PC-3 (cell line): ENCODE measurements at regions not wholly inside any gene's neighbourhood (a gene's known extent, or its start where the extent isn't known, plus 50 kb on each side); places are given as distances from the start of the nearest gene placed in this dataset.

Experiments used
- ATAC-seq: fragments of 200-7000 bp; cut with Tn5 transposase; 2 replicates; pipeline ENCODE4 v1.9.1; 2020; ENCODE audit warnings: mild to moderate bottlenecking, moderate library complexity
- BruUV-seq: library from RNA; stranded (reverse); fragments of 400-500 nt; replicated peaks from 2 replicates; lab custom pipeline; 2021; lab: Mats Ljungman, UMichigan
- CTCF ChIA-PET: fragments of 300-600 bp; sonication (Branson Sonifier 250); formaldehyde crosslinking; loops from one replicate; lab custom pipeline; 2022; ENCODE audit warnings: antibody characterized with exemption; lab: Charles Lee
- POLR2A ChIA-PET: fragments of 300-600 bp; sonication (Branson Sonifier 250); formaldehyde crosslinking; loops from one replicate; lab custom pipeline; 2022; ENCODE audit warnings: antibody characterized with exemption; ENCODE audit not compliant: unreplicated experiment; lab: Charles Lee
- DNase-seq: peaks from one replicate; pipeline ENCODE4 v3.0.0-alpha.2; 2015
- H2AFZ ChIP-seq: fragments of 300-600 bp; sonication (generic); 2 replicates; pipeline ENCODE4 v1.6.0; 2016; ENCODE audit warnings: antibody characterized with exemption, low read length
- H3F3A ChIP-seq: fragments of 300-600 bp; sonication (generic); one replicate; pipeline ENCODE4 v1.6.0; 2017; ENCODE audit warnings: antibody characterized with exemption, low read length, control low read depth, mild to moderate bottlenecking; ENCODE audit not compliant: unreplicated experiment
- H3K27ac ChIP-seq: fragments of 300-600 bp; sonication (generic); 2 replicates; pipeline ENCODE4 v1.5.1; 2016; ENCODE audit warnings: mild to moderate bottlenecking, low read length
- H3K27me3 ChIP-seq: fragments of 300-600 bp; sonication (generic); 2 replicates; pipeline ENCODE4 v1.6.1; 2016; ENCODE audit warnings: low read length, mixed read lengths
- H3K36me3 ChIP-seq: fragments of 300-600 bp; sonication (generic); 2 replicates; pipeline ENCODE4 v1.6.1; 2016; ENCODE audit warnings: low read depth, mixed run types, low read length, mixed read lengths
- H3K4me1 ChIP-seq: fragments of 300-600 bp; sonication (generic); 2 replicates; pipeline ENCODE4 v1.5.1; 2016; ENCODE audit warnings: low read length; ENCODE audit not compliant: insufficient read depth
- H3K4me2 ChIP-seq: fragments of 300-600 bp; sonication (generic); 2 replicates; pipeline ENCODE4 v1.6.0; 2016; ENCODE audit warnings: low read length
- H3K4me3 ChIP-seq: fragments of 300-600 bp; sonication (generic); 2 replicates; pipeline ENCODE4 v1.5.1; 2016; ENCODE audit warnings: mild to moderate bottlenecking, low read length, mixed read lengths
- H3K79me2 ChIP-seq: fragments of 300-600 bp; sonication (generic); 2 replicates; pipeline ENCODE4 v1.6.1; 2017; ENCODE audit warnings: low read length, mixed read lengths
- H3K9ac ChIP-seq: fragments of 300-600 bp; sonication (generic); 2 replicates; pipeline ENCODE4 v1.6.0; 2016; ENCODE audit warnings: mild to moderate bottlenecking, low read length
- H3K9me2 ChIP-seq: fragments of 300-600 bp; sonication (generic); replicated peaks from 2 replicates; pipeline ENCODE4 v1.6.1; 2016; ENCODE audit warnings: mixed run types, low read length, mixed read lengths
- H3K9me3 ChIP-seq: fragments of 300-600 bp; sonication (generic); 2 replicates; pipeline ENCODE4 v1.6.1; 2016; ENCODE audit warnings: low read length, mixed read lengths
- H4K20me1 ChIP-seq: fragments of 300-600 bp; sonication (generic); 2 replicates; pipeline ENCODE4 v1.6.1; 2016; ENCODE audit warnings: low read length, mixed read lengths
- EZH2 ChIP-seq: fragments of 300-600 bp; sonication (generic); IDR thresholded peaks from one replicate; pipeline ENCODE4 v1.6.1; 2017; ENCODE audit warnings: antibody characterized with exemption, mild to moderate bottlenecking, low read length; ENCODE audit not compliant: unreplicated experiment
- EZH2phosphoT487 ChIP-seq: fragments of 300-600 bp; sonication (generic); IDR thresholded peaks from 2 replicates; pipeline ENCODE4 v1.6.1; 2018; ENCODE audit warnings: mild to moderate bottlenecking, antibody characterized with exemption, low read length, borderline replicate concordance
- intact Hi-C: fragments of 100-400 bp; cut with micrococcal nuclease; formaldehyde crosslinking; loops from 2 replicates; pipeline ENCODE4 v1.9.0; 2023
- TF ChIP-seq, protein P1 (sequence below): fragments of 300-600 bp; sonication (generic); conservative IDR thresholded peaks from 2 replicates; pipeline ENCODE4 v1.5.1; 2017; ENCODE audit warnings: antibody characterized with exemption, low read depth, mild to moderate bottlenecking, low read length

- intact Hi-C loops = no loop called here
- Histone ChIP-seq H3K9ac (no peak overlapping the region), H3F3A (no peaks in the 10 kb centered on the region), H3K79me2 (no peaks in the 10 kb centered on the region), H4K20me1 (no peaks in the 10 kb centered on the region), H3K27ac (no peak overlapping the region), H3K36me3 (no peaks in the 10 kb centered on the region), H2AFZ (no peak overlapping the region), H3K4me3 (no peak overlapping the region), H3K27me3 (no peaks in the 10 kb centered on the region), H3K4me1 (no peaks in the 10 kb centered on the region), H3K4me2 (no peak overlapping the region), H3K9me2 (no peaks in the 10 kb centered on the region), H3K9me3 (no peaks in the 10 kb centered on the region)
- ChIA-PET CTCF (no interaction called here), POLR2A (no interaction called here)
- ATAC-seq (no peak), DNase-seq (no peak)
- BruUV-seq = no TSS peak
- TF ChIP-seq EZH2 (no peak), EZH2phosphoT487 (no peak)
- TF ChIP-seq, protein P1, sequence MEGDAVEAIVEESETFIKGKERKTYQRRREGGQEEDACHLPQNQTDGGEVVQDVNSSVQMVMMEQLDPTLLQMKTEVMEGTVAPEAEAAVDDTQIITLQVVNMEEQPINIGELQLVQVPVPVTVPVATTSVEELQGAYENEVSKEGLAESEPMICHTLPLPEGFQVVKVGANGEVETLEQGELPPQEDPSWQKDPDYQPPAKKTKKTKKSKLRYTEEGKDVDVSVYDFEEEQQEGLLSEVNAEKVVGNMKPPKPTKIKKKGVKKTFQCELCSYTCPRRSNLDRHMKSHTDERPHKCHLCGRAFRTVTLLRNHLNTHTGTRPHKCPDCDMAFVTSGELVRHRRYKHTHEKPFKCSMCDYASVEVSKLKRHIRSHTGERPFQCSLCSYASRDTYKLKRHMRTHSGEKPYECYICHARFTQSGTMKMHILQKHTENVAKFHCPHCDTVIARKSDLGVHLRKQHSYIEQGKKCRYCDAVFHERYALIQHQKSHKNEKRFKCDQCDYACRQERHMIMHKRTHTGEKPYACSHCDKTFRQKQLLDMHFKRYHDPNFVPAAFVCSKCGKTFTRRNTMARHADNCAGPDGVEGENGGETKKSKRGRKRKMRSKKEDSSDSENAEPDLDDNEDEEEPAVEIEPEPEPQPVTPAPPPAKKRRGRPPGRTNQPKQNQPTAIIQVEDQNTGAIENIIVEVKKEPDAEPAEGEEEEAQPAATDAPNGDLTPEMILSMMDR = no peak
Observed at GRCh38 chr6:54609981-54610380, 236.6 kb upstream of the FAM83B start.

GRCh38 chr6:54613596-54613995, 233.0 kb upstream of the FAM83B start:
- H3K27me3 ChIP-seq = no peaks in the 10 kb centered on the region
- H4K20me1 ChIP-seq = no peaks in the 10 kb centered on the region
- no peaks in the 10 kb centered on the region for H3K9me3 ChIP-seq
- H3K9me2 ChIP-seq = no peaks in the 10 kb centered on the region
- H3F3A ChIP-seq = no peaks in the 10 kb centered on the region
- no peak overlapping the region for H3K4me2 ChIP-seq
- no peak overlapping the region for H3K4me3 ChIP-seq
- no peaks in the 10 kb centered on the region for H3K79me2 ChIP-seq
- no peaks in the 10 kb centered on the region for H3K36me3 ChIP-seq
- DNase-seq (no peak), ATAC-seq (no peak)
- H3K4me1 ChIP-seq = peaks cover 16% of the 10 kb centered on the region
- TF ChIP-seq EZH2 = no peak
- no peak for TF ChIP-seq EZH2phosphoT487
- TF ChIP-seq, protein P1 = no peak
- no peak overlapping the region for H3K27ac ChIP-seq
- no TSS peak for BruUV-seq
- ChIA-PET POLR2A (no interaction called here), CTCF (no interaction called here)
- no peak overlapping the region for H3K9ac ChIP-seq
- intact Hi-C loops = no loop called here
- no peak overlapping the region for H2AFZ ChIP-seq

DNA sequence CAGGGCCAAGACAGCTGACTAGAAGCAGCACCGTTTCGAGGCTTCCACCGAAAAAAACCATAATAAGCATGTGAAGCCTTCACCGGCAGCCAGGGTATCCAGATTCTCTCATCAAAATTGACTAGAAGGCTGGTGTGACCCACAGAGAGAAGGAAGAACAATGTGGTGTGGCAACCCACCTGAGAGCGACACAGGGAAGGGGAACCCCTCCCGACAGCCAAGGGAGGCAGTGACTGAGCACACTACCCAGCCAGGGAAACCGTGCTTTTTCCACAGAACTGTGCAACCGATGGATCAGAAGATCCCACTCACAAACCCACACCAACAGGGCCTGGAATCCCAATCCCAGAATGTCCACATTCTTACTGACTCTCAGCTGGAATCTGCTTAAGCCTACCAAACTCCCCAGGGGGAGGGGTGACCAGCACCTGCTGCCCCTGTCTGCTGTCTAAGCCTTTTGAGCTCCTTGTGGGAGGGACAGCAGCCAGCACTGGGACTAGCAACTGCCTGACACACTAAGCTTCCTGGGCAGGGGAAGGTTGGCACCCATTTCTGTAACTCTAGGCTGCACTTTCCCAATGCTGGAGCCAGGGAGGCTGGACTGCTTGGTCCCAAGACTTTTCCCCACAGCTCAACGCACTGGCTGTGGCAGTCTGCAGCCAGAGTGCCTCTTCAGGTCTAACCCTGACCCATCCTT, 231.9 kb upstream of the FAM83B start:
- Histone ChIP-seq H3K27ac (no peak overlapping the region), H2AFZ (no peak overlapping the region), H3K79me2 (no peaks in the 10 kb centered on the region), H3K9me3 (no peaks in the 10 kb centered on the region), H3K27me3 (no peaks in the 10 kb centered on the region), H3K4me3 (no peak overlapping the region), H3K4me2 (no peak overlapping the region), H3K36me3 (no peaks in the 10 kb centered on the region), H4K20me1 (no peaks in the 10 kb centered on the region), H3K4me1 (peaks cover 16% of the 10 kb centered on the region), H3K9me2 (no peaks in the 10 kb centered on the region), H3K9ac (no peak overlapping the region), H3F3A (no peaks in the 10 kb centered on the region)
- no peak for DNase-seq
- ChIA-PET CTCF (no interaction called here), POLR2A (no interaction called here)
- intact Hi-C loops = no loop called here
- no peak for ATAC-seq
- no TSS peak for BruUV-seq
- TF ChIP-seq, protein P1 = no peak
- TF ChIP-seq EZH2phosphoT487 (no peak), EZH2 (no peak)
